ENCODE measurements at regions not wholly inside any gene's neighbourhood (a gene's known extent, or its start where the extent isn't known, plus 50 kb on each side); places are given as distances from the start of the nearest gene placed in this dataset.

- H3K4me3 ChIP-seq (ENCODE audit: low read depth, low read length, poor library complexity, severe bottlenecking): no peak overlapping the region
- TF ChIP-seq CTCF (conservative IDR thresholded peaks at IDR 0.05; ENCODE audit: low read length) (no peak), EZH2phosphoT487 (IDR thresholded peaks at IDR 0.05; ENCODE audit: borderline replicate concordance, low read depth, low read length) (no peak)
- H3K4me2 ChIP-seq (ENCODE audit: low read length): no peak overlapping the region
- no peak overlapping the region for H2AFZ ChIP-seq (ENCODE audit: low read length)
- no peaks in the 10 kb centered on the region for H3K36me3 ChIP-seq (ENCODE audit: insufficient read depth, low read length)
- DNase-seq (ENCODE audit: low spot score): no peak
- no peaks in the 10 kb centered on the region for H3K4me1 ChIP-seq (ENCODE audit: insufficient read depth, low read length, poor library complexity, severe bottlenecking)
- no TSS peak for BruUV-seq (replicated peaks)
- CTCF ChIA-PET (ENCODE audit: unreplicated experiment): no interaction called here
- no peaks in the 10 kb centered on the region for H4K20me1 ChIP-seq (ENCODE audit: insufficient read depth, low read length)
- H3K9me3 ChIP-seq (ENCODE audit: low read length): peaks cover 11% of the 10 kb centered on the region; the same call in 1 of the 2 replicates
- no peaks in the 10 kb centered on the region for H3K79me2 ChIP-seq (ENCODE audit: insufficient read depth, low read depth, low read length)
- POLR2A ChIA-PET: no interaction called here
- H3K9me2 ChIP-seq (ENCODE audit: insufficient read depth, low read length): no peaks in the 10 kb centered on the region
- no peak overlapping the region for H3K27ac ChIP-seq (ENCODE audit: low read depth, low read length, poor library complexity, severe bottlenecking)
- intact Hi-C loops (cut with micrococcal nuclease; ENCODE audit: unreplicated experiment): no loop called here
These were observed 179.6 kb upstream of the CDH9 start for GRCh38 chr5:27217977-27218376.

- Histone ChIP-seq H3K36me3 (ENCODE audit: insufficient read depth, low read length) (no peaks in the 10 kb centered on the region), H3K4me2 (ENCODE audit: low read length) (no peak overlapping the region), H3K79me2 (ENCODE audit: insufficient read depth, low read depth, low read length) (no peaks in the 10 kb centered on the region), H3K4me1 (ENCODE audit: insufficient read depth, low read length, poor library complexity, severe bottlenecking) (no peaks in the 10 kb centered on the region), H3K4me3 (ENCODE audit: low read depth, low read length, poor library complexity, severe bottlenecking) (no peak overlapping the region), H3K27ac (ENCODE audit: low read depth, low read length, poor library complexity, severe bottlenecking) (no peak overlapping the region), H3K9me2 (ENCODE audit: insufficient read depth, low read length) (no peaks in the 10 kb centered on the region), H4K20me1 (ENCODE audit: insufficient read depth, low read length) (no peaks in the 10 kb centered on the region), H3K9me3 (ENCODE audit: low read length) (peaks cover 11% of the 10 kb centered on the region; the same call in 1 of the 2 replicates), H2AFZ (ENCODE audit: low read length) (no peak overlapping the region)
- no peak for DNase-seq (ENCODE audit: low spot score)
- no TSS peak for BruUV-seq (replicated peaks)
- ChIA-PET CTCF (ENCODE audit: unreplicated experiment) (no interaction called here), POLR2A (no interaction called here)
- intact Hi-C loops (cut with micrococcal nuclease; ENCODE audit: unreplicated experiment): no loop called here
- no peak for TF ChIP-seq CTCF (conservative IDR thresholded peaks at IDR 0.05; ENCODE audit: low read length)
- no peak for TF ChIP-seq EZH2phosphoT487 (IDR thresholded peaks at IDR 0.05; ENCODE audit: borderline replicate concordance, low read depth, low read length)
These were observed 179.0 kb upstream of the CDH9 start for GRCh38 chr5:27217155-27217956.

GRCh38 chr5:27216367-27216950 is 178.1 kb upstream of the CDH9 start:
- no peak overlapping the region for H2AFZ ChIP-seq (ENCODE audit: low read length)
- peaks cover 6% of the 10 kb centered on the region; the same call in 1 of the 2 replicates for H3K9me3 ChIP-seq (ENCODE audit: low read length)
- TF ChIP-seq CTCF (conservative IDR thresholded peaks at IDR 0.05; ENCODE audit: low read length) (no peak), EZH2phosphoT487 (IDR thresholded peaks at IDR 0.05; ENCODE audit: borderline replicate concordance, low read depth, low read length) (no peak)
- no peaks in the 10 kb centered on the region for H4K20me1 ChIP-seq (ENCODE audit: insufficient read depth, low read length)
- H3K36me3 ChIP-seq (ENCODE audit: insufficient read depth, low read length): no peaks in the 10 kb centered on the region
- no peak overlapping the region for H3K4me3 ChIP-seq (ENCODE audit: low read depth, low read length, poor library complexity, severe bottlenecking)
- no TSS peak for BruUV-seq (replicated peaks)
- H3K4me1 ChIP-seq (ENCODE audit: insufficient read depth, low read length, poor library complexity, severe bottlenecking): no peaks in the 10 kb centered on the region
- no peak overlapping the region for H3K27ac ChIP-seq (ENCODE audit: low read depth, low read length, poor library complexity, severe bottlenecking)
- H3K79me2 ChIP-seq (ENCODE audit: insufficient read depth, low read depth, low read length): no peaks in the 10 kb centered on the region
- POLR2A ChIA-PET: interaction anchor here (0.6 kb wide), 1 partner anchor 118 kb away, joined by 4 read pairs; no protein-coding TSS in a partner anchor
- DNase-seq (ENCODE audit: low spot score): no peak
- H3K4me2 ChIP-seq (ENCODE audit: low read length): no peak overlapping the region
- intact Hi-C loops (cut with micrococcal nuclease; ENCODE audit: unreplicated experiment): no loop called here
- no peaks in the 10 kb centered on the region for H3K9me2 ChIP-seq (ENCODE audit: insufficient read depth, low read length)
- CTCF ChIA-PET (ENCODE audit: unreplicated experiment): no interaction called here

Measured in OCI-LY7 (cell line).